ENCODE measurements at regions not wholly inside any gene's neighbourhood (a gene's known extent, or its start where the extent isn't known, plus 50 kb on each side); places are given as distances from the start of the nearest gene placed in this dataset.

GRCh38 chr5:6134281-6134680, 244.1 kb downstream of the MED10 start:
- TF ChIP-seq CREB1 (IDR thresholded peaks at IDR 0.05; ENCODE audit: low read depth) = no peak

DNA sequence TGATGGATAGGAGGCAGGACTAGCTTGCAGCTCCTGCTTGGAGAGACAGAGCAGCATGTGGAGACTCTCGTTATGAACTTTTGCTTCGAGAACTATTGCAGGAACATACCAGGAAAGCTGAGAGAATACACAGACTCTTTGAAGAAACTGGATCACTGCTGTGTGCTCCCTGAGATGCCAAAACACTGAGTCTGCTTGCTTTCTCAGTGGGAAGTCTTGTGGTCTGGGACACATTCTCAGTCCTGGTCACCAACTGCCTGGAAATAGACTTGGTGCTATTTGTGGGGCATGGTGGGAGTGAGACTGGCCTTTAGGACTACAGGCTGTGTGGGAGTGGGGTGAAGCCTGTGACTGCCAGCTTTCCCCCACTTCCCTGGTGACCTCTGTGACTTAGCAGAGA, 252.6 kb downstream of the MED10 start:
- TF ChIP-seq NFIC (IDR thresholded peaks at IDR 0.05) = no peak
- TF ChIP-seq MAX (IDR thresholded peaks at IDR 0.05) = no peak
- TF ChIP-seq FOXM1 (IDR thresholded peaks at IDR 0.05; ENCODE audit: borderline replicate concordance, low read depth) = no peak
- TF ChIP-seq, protein P1, sequence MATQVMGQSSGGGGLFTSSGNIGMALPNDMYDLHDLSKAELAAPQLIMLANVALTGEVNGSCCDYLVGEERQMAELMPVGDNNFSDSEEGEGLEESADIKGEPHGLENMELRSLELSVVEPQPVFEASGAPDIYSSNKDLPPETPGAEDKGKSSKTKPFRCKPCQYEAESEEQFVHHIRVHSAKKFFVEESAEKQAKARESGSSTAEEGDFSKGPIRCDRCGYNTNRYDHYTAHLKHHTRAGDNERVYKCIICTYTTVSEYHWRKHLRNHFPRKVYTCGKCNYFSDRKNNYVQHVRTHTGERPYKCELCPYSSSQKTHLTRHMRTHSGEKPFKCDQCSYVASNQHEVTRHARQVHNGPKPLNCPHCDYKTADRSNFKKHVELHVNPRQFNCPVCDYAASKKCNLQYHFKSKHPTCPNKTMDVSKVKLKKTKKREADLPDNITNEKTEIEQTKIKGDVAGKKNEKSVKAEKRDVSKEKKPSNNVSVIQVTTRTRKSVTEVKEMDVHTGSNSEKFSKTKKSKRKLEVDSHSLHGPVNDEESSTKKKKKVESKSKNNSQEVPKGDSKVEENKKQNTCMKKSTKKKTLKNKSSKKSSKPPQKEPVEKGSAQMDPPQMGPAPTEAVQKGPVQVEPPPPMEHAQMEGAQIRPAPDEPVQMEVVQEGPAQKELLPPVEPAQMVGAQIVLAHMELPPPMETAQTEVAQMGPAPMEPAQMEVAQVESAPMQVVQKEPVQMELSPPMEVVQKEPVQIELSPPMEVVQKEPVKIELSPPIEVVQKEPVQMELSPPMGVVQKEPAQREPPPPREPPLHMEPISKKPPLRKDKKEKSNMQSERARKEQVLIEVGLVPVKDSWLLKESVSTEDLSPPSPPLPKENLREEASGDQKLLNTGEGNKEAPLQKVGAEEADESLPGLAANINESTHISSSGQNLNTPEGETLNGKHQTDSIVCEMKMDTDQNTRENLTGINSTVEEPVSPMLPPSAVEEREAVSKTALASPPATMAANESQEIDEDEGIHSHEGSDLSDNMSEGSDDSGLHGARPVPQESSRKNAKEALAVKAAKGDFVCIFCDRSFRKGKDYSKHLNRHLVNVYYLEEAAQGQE (IDR thresholded peaks at IDR 0.05; ENCODE audit: low read depth) = no peak
- TF ChIP-seq USF1 (IDR thresholded peaks at IDR 0.05) = no peak
- TF ChIP-seq TEAD4 (IDR thresholded peaks at IDR 0.05) = no peak
- TF ChIP-seq CREB1 (IDR thresholded peaks at IDR 0.05; ENCODE audit: low read depth) = no peak
- no peak for TF ChIP-seq RAD21 (IDR thresholded peaks at IDR 0.05; ENCODE audit: low read depth)
- TF ChIP-seq TCF12 (IDR thresholded peaks at IDR 0.05; ENCODE audit: low read depth) = no peak
- TF ChIP-seq TAF1 (IDR thresholded peaks at IDR 0.05; ENCODE audit: low read depth) = no peak
- TF ChIP-seq ZBTB7A (IDR thresholded peaks at IDR 0.05; ENCODE audit: low read depth) = no peak
- no peak for TF ChIP-seq CEBPB (IDR thresholded peaks at IDR 0.05)
- no peak for TF ChIP-seq YY1 (IDR thresholded peaks at IDR 0.05; ENCODE audit: low read depth)

DNA sequence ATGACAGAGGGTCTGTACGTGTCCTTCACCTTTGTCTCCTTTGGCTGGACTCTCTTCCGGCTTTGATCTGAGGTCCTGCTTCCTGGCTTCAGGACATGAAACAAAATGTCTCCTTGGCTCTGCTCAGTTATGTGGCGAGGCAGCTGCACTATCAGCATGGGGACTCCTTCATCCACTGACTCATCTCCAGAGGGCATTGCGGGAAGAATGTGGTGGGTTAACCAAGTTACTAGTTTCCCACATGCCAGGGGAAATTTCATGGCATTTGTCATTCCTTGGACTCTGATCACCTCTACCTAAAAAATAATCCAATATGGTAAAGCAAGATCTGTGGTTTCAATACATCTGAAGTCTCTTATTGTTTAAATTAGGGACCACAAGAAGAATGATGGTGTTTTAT, 259.7 kb downstream of the MED10 start:
- TF ChIP-seq ZBTB7A (IDR thresholded peaks at IDR 0.05; ENCODE audit: low read depth) (no peak), USF1 (IDR thresholded peaks at IDR 0.05) (no peak), RAD21 (IDR thresholded peaks at IDR 0.05; ENCODE audit: low read depth) (no peak), TAF1 (IDR thresholded peaks at IDR 0.05; ENCODE audit: low read depth) (no peak), CEBPB (IDR thresholded peaks at IDR 0.05) (no peak), TCF12 (IDR thresholded peaks at IDR 0.05; ENCODE audit: low read depth) (no peak), CREB1 (IDR thresholded peaks at IDR 0.05; ENCODE audit: low read depth) (no peak), YY1 (IDR thresholded peaks at IDR 0.05; ENCODE audit: low read depth) (no peak), MAX (IDR thresholded peaks at IDR 0.05) (no peak), NFIC (IDR thresholded peaks at IDR 0.05) (no peak), FOXM1 (IDR thresholded peaks at IDR 0.05; ENCODE audit: borderline replicate concordance, low read depth) (no peak), TEAD4 (IDR thresholded peaks at IDR 0.05) (no peak), EGR1 (IDR thresholded peaks at IDR 0.05) (no peak), EP300 (IDR thresholded peaks at IDR 0.05; ENCODE audit: borderline replicate concordance) (no peak)
- TF ChIP-seq, protein P1 (IDR thresholded peaks at IDR 0.05; ENCODE audit: low read depth) = no peak

- no peak for TF ChIP-seq NFIC (IDR thresholded peaks at IDR 0.05)
- no peak for TF ChIP-seq CREB1 (IDR thresholded peaks at IDR 0.05; ENCODE audit: low read depth)
- TF ChIP-seq FOXM1 (IDR thresholded peaks at IDR 0.05; ENCODE audit: borderline replicate concordance, low read depth) = no peak
- TF ChIP-seq TCF12 (IDR thresholded peaks at IDR 0.05; ENCODE audit: low read depth) = no peak
- no peak for TF ChIP-seq CEBPB (IDR thresholded peaks at IDR 0.05)
- TF ChIP-seq TEAD4 (IDR thresholded peaks at IDR 0.05) = no peak
- no peak for TF ChIP-seq EGR1 (IDR thresholded peaks at IDR 0.05)
- TF ChIP-seq RAD21 (IDR thresholded peaks at IDR 0.05; ENCODE audit: low read depth) = no peak
- TF ChIP-seq EP300 (IDR thresholded peaks at IDR 0.05; ENCODE audit: borderline replicate concordance) = no peak
- TF ChIP-seq ZBTB7A (IDR thresholded peaks at IDR 0.05; ENCODE audit: low read depth) = no peak
- TF ChIP-seq TAF1 (IDR thresholded peaks at IDR 0.05; ENCODE audit: low read depth) = no peak
- TF ChIP-seq, protein P1 (IDR thresholded peaks at IDR 0.05; ENCODE audit: low read depth) = no peak
- no peak for TF ChIP-seq USF1 (IDR thresholded peaks at IDR 0.05)
- no peak for TF ChIP-seq YY1 (IDR thresholded peaks at IDR 0.05; ENCODE audit: low read depth)
- no peak for TF ChIP-seq MAX (IDR thresholded peaks at IDR 0.05)
Measured at GRCh38 chr5:6117212-6117611, 261.1 kb downstream of the MED10 start.
